K562 (cell line): ENCODE measurements at regions not wholly inside any gene's neighbourhood (a gene's known extent, or its start where the extent isn't known, plus 50 kb on each side); places are given as distances from the start of the nearest gene placed in this dataset.

Experiments used
- ATAC-seq: fragments of 200-7000 bp; cut with Tn5 transposase; 3 replicates; pipeline ENCODE4 v1.9.1; 2020; ENCODE audit warnings: moderate library complexity
- BruUV-seq: library from RNA; stranded (reverse); fragments of 400-500 nt; replicated peaks from 2 replicates; lab custom pipeline; 2021; lab: Mats Ljungman, UMichigan
- CTCF ChIA-PET: fragments of 300-600 bp; formaldehyde crosslinking; extraction: SDS; loops from one replicate; lab custom pipeline; 2021; ENCODE audit warnings: low intra/inter-chr PET ratio; lab: Yijun Ruan, JAX
- POLR2A ChIA-PET: fragments of 300-600, 350-650 bp; sonication (Branson Sonifier 250); formaldehyde crosslinking; extraction: SDS; loops from one replicate; lab custom pipeline; 2021; ENCODE audit warnings: antibody characterized with exemption, inconsistent platforms; lab: Yijun Ruan, JAX
- DNase-seq, 4 experiments: peaks; one replicate each; pipeline versions ENCODE4 v3.0.0 to v3.0.0-alpha.2; 2011 to 2018; ENCODE audit warnings: low spot score in 3 of 4, mixed read lengths in 3 of 4; ENCODE audit errors: extremely low read depth in 1 of 4
- FAIRE-seq: peaks from 2 replicates; lab custom pipeline; 2011; peaks lifted over from hg19 to GRCh38; lab: Jason Lieb, UNC
- H2AFZ ChIP-seq: 2 replicates; pipeline ENCODE4 v1.6.0; 2011; ENCODE audit warnings: low read depth, low read length, control low read depth, inconsistent platforms
- H3K27ac ChIP-seq: fragments of 200-600 bp; 3 replicates; pipeline ENCODE4 v1.8.0; 2011; ENCODE audit warnings: low read depth, mild to moderate bottlenecking, control low read depth, inconsistent platforms, low read length, moderate library complexity, mixed read lengths; ENCODE audit errors: extremely low read depth
- H3K27me3 ChIP-seq, 2 experiments: fragments of 300-600 bp in 1 of 2; 2 replicates in 1 of 2; 3 replicates in 1 of 2; pipeline versions ENCODE4 v1.6.0 to v1.8.0; 2011; ENCODE audit warnings: inconsistent platforms in 2 of 2, low read length in 2 of 2, mild to moderate bottlenecking in 1 of 2, mixed read lengths in 1 of 2, moderate library complexity in 1 of 2; ENCODE audit not compliant: control insufficient read depth in 2 of 2, insufficient read depth in 2 of 2
- H3K36me3 ChIP-seq: fragments of 300-600 bp; 3 replicates; pipeline ENCODE4 v1.8.0; 2011; ENCODE audit warnings: mild to moderate bottlenecking, low read length, inconsistent platforms; ENCODE audit not compliant: control insufficient read depth, insufficient read depth
- H3K4me1 ChIP-seq, 2 experiments: fragments of 200-600 bp in 1 of 2; replicated peaks in 1 of 2; 2 replicates in 1 of 2; 3 replicates in 1 of 2; pipeline versions ENCODE4 v1.5.1 to v1.8.0; 2011; ENCODE audit warnings: inconsistent platforms in 2 of 2, low read length in 2 of 2, mild to moderate bottlenecking in 1 of 2, mixed read lengths in 1 of 2, moderate library complexity in 1 of 2; ENCODE audit not compliant: control insufficient read depth in 2 of 2, insufficient read depth in 2 of 2
- H3K4me2 ChIP-seq: 2 replicates; pipeline ENCODE4 v1.6.1; 2011; ENCODE audit warnings: low read length, control low read depth, inconsistent platforms, mixed read lengths; ENCODE audit not compliant: insufficient read depth
- H3K4me3 ChIP-seq: fragments of 200-600 bp; sonication (generic), shearing (Covaris generic); 2 replicates; pipeline ENCODE4 v1.5.1; 2016; ENCODE audit warnings: control low read depth, inconsistent platforms
- H3K79me2 ChIP-seq: fragments of 200-600 bp; 3 replicates; pipeline ENCODE4 v1.8.0; 2011; ENCODE audit warnings: low read length, inconsistent platforms; ENCODE audit not compliant: control insufficient read depth, insufficient read depth
- H3K9ac ChIP-seq, 2 experiments: 2 replicates each; pipeline versions ENCODE4 v1.6.0 to v1.6.1; 2011; ENCODE audit warnings: low read depth in 2 of 2, low read length in 2 of 2, control low read depth in 1 of 2, inconsistent platforms in 1 of 2, mild to moderate bottlenecking in 1 of 2, mixed read lengths in 1 of 2; ENCODE audit not compliant: insufficient read depth in 1 of 2
- H3K9me1 ChIP-seq: one replicate; pipeline ENCODE4 v1.6.0; 2011; ENCODE audit warnings: inconsistent platforms, mild to moderate bottlenecking, low read length, moderate library complexity; ENCODE audit not compliant: control insufficient read depth, insufficient read depth
- H3K9me3 ChIP-seq: replicated peaks from 2 replicates; pipeline ENCODE4 v1.5.1; 2011; ENCODE audit warnings: low read depth, low read length, inconsistent platforms; ENCODE audit not compliant: control insufficient read depth, insufficient read depth
- H4K20me1 ChIP-seq: replicated peaks from 2 replicates; pipeline ENCODE4 v1.6.1; 2011; ENCODE audit warnings: low read length, inconsistent platforms, mixed read lengths; ENCODE audit not compliant: control insufficient read depth, insufficient read depth
- ARID1B ChIP-seq: fragments of 450-650 bp; IDR thresholded peaks from 2 replicates; pipeline ENCODE4 v1.6.1; 2016; ENCODE audit warnings: antibody characterized with exemption, mild to moderate bottlenecking, inconsistent platforms
- CBX2 ChIP-seq: fragments of 200-600 bp; sonication (generic); IDR thresholded peaks from one replicate; pipeline ENCODE4 v1.6.1; 2012; ENCODE audit warnings: mild to moderate bottlenecking, low read length, inconsistent platforms; ENCODE audit not compliant: insufficient read depth, poor library complexity, severe bottlenecking
- CBX3 ChIP-seq, 2 experiments: IDR thresholded peaks; 1 replicate in 1 of 2; 2 replicates in 1 of 2; pipeline ENCODE4 v1.6.1; 2012; ENCODE audit warnings: inconsistent platforms in 2 of 2, low read length in 2 of 2, borderline replicate concordance in 1 of 2, control low read depth in 1 of 2
- COPS2 ChIP-seq: fragments of 450-650 bp; conservative IDR thresholded peaks from 2 replicates; pipeline ENCODE4 v1.6.1; 2016; ENCODE audit warnings: mild to moderate bottlenecking, moderate library complexity
- ZNF445 ChIP-seq: fragments of 250-450 bp; sonication (Bioruptor Pico); IDR thresholded peaks from 2 replicates; pipeline ENCODE4 v1.4.0; 2020; ENCODE audit warnings: low read depth, mild to moderate bottlenecking, moderate library complexity
- ZNF668 ChIP-seq: fragments of 250-450 bp; sonication (Bioruptor Pico); IDR thresholded peaks from 2 replicates; pipeline ENCODE4 v1.8.0; 2022; ENCODE audit warnings: mild to moderate bottlenecking, inconsistent platforms
- WGBS: fragments of 100-300 bp; shearing (Covaris generic); methylation state at CpG from one replicate; pipeline ENCODE4 v1.1.6; 2016; ENCODE audit warnings: low coverage, mixed read lengths; ENCODE audit not compliant: insufficient coverage; ENCODE audit errors: missing lambda C conversion rate; 5-methylcytosine and 5-hydroxymethylcytosine counted together
- in situ Hi-C: fragments of 300-500 bp; cut with MboI; formaldehyde crosslinking; loops from 4 replicates; pipeline ENCODE4 v1.15.0; 2018; ENCODE audit warnings: inconsistent platforms, mixed read lengths
- intact Hi-C: fragments of 100-400 bp; cut with micrococcal nuclease; formaldehyde crosslinking; loops from 2 replicates; pipeline ENCODE4 v1.14.2; 2022
- TF ChIP-seq, protein P1 (sequence below), 3 experiments: fragments of 200-800 bp in 1 of 3; fragments of 250-450 bp in 1 of 3; fragments of 450-650 bp in 1 of 3; sonication (Bioruptor Pico) in 1 of 3; sonication (Bioruptor generic) in 1 of 3; formaldehyde crosslinking in 1 of 3; IDR thresholded peaks; 2 replicates each; pipeline versions ENCODE4 v1.6.1 to v1.8.0; 2016 to 2022; ENCODE audit warnings: mild to moderate bottlenecking in 2 of 3, missing genetic modification characterization in 2 of 3, missing compliant biosample characterization in 1 of 3, moderate library complexity in 1 of 3
- TF ChIP-seq, protein P2 (sequence below): fragments of 450-650 bp; IDR thresholded peaks from 2 replicates; pipeline ENCODE4 v1.6.1; 2016; ENCODE audit warnings: borderline replicate concordance

- TF ChIP-seq CBX3 (IDR thresholded peaks at IDR 0.05; ENCODE audit: borderline replicate concordance in 1 of 2, low read length in 2 of 2): no peak
These were observed 317.8 kb upstream of the NCAM1 start (continued) for GRCh38 chr11:112643416-112643815.

DNA sequence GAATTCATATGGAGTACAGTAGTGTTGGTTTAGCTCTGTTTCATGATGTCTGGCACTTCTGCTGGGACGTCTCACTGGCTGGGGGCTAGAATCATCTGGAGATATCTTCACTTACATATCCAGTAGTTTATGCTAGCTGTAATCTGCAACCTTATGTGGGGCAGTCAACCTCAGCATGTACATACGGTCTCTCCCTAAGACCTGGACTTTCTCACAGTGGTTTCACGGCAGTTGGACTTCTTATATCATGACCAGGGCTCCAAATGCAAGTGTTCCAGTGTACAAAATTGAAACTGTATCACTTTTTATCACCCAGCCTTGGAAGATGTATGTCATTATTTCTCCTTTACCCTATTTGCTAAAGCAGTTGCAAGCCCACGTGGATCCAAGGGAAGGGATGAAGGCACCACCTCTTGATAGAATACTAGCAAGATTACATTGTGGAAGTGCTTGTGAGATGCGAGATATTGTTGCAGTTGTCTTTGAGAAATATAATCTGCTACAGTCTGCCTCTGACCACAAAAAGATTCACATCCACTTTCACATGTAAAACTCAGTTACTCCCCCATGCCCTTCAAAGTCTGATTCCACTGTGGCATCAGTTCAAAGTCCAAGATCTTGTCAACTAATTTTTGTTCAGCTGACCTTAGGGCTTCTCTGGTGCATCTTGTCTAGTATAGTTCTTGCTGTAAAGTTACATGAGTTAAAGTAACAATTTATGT, 316.6 kb upstream of the NCAM1 start:
- H3K27ac ChIP-seq: no peak overlapping the region
- H3K36me3 ChIP-seq: no peaks in the 10 kb centered on the region
- POLR2A ChIA-PET: no interaction called here
- no TSS peak for BruUV-seq
- H3K9me1 ChIP-seq: no peaks in the 10 kb centered on the region
- no peak overlapping the region for H3K4me3 ChIP-seq
- no peaks in the 10 kb centered on the region for H4K20me1 ChIP-seq
- no peaks in the 10 kb centered on the region for H3K79me2 ChIP-seq
- 1% methylated on average over 5 of the region's 5 CpGs for WGBS
- H3K9me3 ChIP-seq: no peaks in the 10 kb centered on the region
- DNase-seq: no peak
- H3K4me2 ChIP-seq: no peak overlapping the region
- H3K27me3 ChIP-seq: no peaks in the 10 kb centered on the region
- no peak overlapping the region for H3K9ac ChIP-seq
- intact Hi-C loops (no loop called here), in situ Hi-C loops (no loop called here)
- ATAC-seq: no peak
- H2AFZ ChIP-seq: no peak overlapping the region
- CTCF ChIA-PET: no interaction called here
- no peaks in the 10 kb centered on the region for H3K4me1 ChIP-seq
- no peak for FAIRE-seq
- no peak for TF ChIP-seq ZNF445 (CRISPR knock-in tag)
- TF ChIP-seq ZNF668 (CRISPR knock-in tag): no peak
- TF ChIP-seq, protein P1, sequence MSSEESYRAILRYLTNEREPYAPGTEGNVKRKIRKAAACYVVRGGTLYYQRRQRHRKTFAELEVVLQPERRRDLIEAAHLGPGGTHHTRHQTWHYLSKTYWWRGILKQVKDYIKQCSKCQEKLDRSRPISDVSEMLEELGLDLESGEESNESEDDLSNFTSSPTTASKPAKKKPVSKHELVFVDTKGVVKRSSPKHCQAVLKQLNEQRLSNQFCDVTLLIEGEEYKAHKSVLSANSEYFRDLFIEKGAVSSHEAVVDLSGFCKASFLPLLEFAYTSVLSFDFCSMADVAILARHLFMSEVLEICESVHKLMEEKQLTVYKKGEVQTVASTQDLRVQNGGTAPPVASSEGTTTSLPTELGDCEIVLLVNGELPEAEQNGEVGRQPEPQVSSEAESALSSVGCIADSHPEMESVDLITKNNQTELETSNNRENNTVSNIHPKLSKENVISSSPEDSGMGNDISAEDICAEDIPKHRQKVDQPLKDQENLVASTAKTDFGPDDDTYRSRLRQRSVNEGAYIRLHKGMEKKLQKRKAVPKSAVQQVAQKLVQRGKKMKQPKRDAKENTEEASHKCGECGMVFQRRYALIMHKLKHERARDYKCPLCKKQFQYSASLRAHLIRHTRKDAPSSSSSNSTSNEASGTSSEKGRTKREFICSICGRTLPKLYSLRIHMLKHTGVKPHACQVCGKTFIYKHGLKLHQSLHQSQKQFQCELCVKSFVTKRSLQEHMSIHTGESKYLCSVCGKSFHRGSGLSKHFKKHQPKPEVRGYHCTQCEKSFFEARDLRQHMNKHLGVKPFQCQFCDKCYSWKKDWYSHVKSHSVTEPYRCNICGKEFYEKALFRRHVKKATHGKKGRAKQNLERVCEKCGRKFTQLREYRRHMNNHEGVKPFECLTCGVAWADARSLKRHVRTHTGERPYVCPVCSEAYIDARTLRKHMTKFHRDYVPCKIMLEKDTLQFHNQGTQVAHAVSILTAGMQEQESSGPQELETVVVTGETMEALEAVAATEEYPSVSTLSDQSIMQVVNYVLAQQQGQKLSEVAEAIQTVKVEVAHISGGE (CRISPR knock-in tag; IDR thresholded peaks at IDR 0.05): no peak
- no peak for TF ChIP-seq ARID1B
- no peak for TF ChIP-seq COPS2
- no peak for TF ChIP-seq CBX2
- TF ChIP-seq, protein P2, sequence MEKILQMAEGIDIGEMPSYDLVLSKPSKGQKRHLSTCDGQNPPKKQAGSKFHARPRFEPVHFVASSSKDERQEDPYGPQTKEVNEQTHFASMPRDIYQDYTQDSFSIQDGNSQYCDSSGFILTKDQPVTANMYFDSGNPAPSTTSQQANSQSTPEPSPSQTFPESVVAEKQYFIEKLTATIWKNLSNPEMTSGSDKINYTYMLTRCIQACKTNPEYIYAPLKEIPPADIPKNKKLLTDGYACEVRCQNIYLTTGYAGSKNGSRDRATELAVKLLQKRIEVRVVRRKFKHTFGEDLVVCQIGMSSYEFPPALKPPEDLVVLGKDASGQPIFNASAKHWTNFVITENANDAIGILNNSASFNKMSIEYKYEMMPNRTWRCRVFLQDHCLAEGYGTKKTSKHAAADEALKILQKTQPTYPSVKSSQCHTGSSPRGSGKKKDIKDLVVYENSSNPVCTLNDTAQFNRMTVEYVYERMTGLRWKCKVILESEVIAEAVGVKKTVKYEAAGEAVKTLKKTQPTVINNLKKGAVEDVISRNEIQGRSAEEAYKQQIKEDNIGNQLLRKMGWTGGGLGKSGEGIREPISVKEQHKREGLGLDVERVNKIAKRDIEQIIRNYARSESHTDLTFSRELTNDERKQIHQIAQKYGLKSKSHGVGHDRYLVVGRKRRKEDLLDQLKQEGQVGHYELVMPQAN: no peak
